ENCODE measurements at regions not wholly inside any gene's neighbourhood (a gene's known extent, or its start where the extent isn't known, plus 50 kb on each side); places are given as distances from the start of the nearest gene placed in this dataset.

- no peak for FAIRE-seq
- DNase-seq (ENCODE audit: low spot score), result no peak
Observed at GRCh38 chr5:96037128-96037527, 75.5 kb upstream of the ELL2 start.

GRCh38 chr5:96036301-96036700, 74.7 kb upstream of the ELL2 start:
- no peak for DNase-seq (ENCODE audit: low spot score)
- FAIRE-seq, result no peak

- FAIRE-seq, result no peak
- DNase-seq (ENCODE audit: low spot score), result no peak
Observed at GRCh38 chr5:96035796-96036195, 74.1 kb upstream of the ELL2 start.

- DNase-seq (ENCODE audit: low spot score), result no peak
Observed at GRCh38 chr5:96033116-96033515, 71.5 kb upstream of the ELL2 start.

DNA sequence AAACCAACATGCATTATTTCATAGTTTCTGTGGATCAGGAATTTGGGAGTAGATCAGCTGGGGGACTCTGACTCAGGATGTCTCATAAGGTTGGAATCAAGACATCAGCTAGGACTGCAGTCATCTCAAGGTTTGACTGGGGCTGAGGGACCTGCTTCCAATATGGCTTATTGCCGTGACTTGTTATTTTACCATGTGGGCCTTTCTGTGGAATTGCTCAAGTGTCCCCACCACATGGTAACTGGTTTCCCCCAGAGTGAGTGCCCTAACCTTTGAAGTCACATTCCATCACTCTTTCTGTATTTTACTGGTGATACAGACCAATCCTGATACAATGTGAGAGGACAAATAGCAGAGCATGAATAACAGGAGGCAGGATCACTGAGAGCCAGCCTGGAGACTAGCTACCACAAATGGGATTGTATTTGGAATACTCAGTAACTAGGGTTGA, 70.2 kb upstream of the ELL2 start:
- FAIRE-seq (peak; percentile 68), DNase-seq (ENCODE audit: low spot score) (peak; percentile 76)

More at GRCh38 chr5:96033116-96033515, 71.5 kb upstream of the ELL2 start:
- no peak for FAIRE-seq

GRCh38 chr5:96031180-96031579, 69.5 kb upstream of the ELL2 start:
- FAIRE-seq (no peak), DNase-seq (ENCODE audit: low spot score) (no peak)

GRCh38 chr5:96026406-96027041, 64.9 kb upstream of the ELL2 start:
- FAIRE-seq (peak; percentile 57), DNase-seq (ENCODE audit: low spot score) (peak; percentile 43)

DNA sequence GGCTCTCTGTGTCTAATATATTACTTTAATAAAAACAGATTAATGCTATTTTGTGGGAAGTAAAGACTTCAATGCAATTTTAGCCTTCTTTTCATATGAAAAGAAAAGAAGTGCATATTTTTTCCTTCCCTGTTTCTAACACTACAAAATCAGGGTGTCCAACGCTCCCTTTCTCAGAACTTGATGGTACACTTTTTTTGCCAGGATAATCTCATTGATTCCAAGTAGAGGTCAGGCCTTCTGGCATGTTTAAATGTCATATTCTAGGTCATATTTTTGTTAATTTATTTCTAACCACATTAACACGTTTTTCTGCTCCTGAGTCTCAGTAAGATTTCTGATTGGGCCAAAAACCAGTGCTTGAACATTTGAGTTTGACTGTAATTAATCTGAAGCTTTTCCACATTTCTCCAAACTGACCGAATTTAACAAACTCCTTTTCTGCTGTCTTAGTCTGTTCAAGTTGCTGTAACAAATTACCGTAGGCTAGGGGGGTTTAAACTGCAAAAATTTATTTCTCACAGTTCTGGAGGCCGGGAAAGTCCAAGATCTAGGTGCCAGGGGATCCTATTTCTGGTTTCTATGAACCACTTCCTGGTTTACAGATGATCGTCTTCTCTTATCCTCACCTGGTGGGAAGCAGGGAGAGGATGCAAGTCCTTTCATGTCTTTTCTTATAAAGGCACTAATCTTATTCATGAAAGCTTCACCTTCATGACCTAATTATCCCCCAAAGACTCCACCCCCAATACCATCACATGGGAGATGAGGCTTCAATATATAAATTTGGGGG, 63.2 kb upstream of the ELL2 start:
- no peak for FAIRE-seq
- DNase-seq (ENCODE audit: low spot score), result no peak

GRCh38 chr5:96023518-96023917, 61.9 kb upstream of the ELL2 start:
- peak; percentile 14 for DNase-seq (ENCODE audit: low spot score)

GRCh38 chr5:96022971-96023370, 61.3 kb upstream of the ELL2 start:
- DNase-seq (ENCODE audit: low spot score) (no peak), FAIRE-seq (no peak)

More at GRCh38 chr5:96023518-96023917, 61.9 kb upstream of the ELL2 start:
- no peak for FAIRE-seq

DNA sequence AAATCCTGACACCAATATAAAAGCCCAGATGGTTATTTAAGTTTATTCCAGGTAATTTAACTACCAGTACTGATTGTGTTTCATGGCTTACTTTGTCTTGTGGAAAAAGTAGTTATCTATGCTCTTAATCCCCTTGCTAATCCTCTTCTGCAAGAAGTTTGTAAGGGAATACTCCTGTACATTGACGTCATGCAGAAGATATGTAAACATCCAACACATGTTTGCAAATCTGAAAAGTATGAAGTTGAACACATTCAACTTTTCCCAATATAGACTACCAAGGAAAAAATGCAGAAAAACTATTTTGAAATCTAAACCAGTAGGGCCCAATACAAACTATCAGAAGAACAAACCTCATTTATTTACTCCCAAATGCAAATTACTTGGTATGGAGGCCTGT, 56.3 kb upstream of the ELL2 start:
- FAIRE-seq (no peak), DNase-seq (ENCODE audit: low spot score) (no peak)

GRCh38 chr5:96016216-96016615, 54.6 kb upstream of the ELL2 start:
- DNase-seq (ENCODE audit: low spot score) (no peak), FAIRE-seq (no peak)

DNA sequence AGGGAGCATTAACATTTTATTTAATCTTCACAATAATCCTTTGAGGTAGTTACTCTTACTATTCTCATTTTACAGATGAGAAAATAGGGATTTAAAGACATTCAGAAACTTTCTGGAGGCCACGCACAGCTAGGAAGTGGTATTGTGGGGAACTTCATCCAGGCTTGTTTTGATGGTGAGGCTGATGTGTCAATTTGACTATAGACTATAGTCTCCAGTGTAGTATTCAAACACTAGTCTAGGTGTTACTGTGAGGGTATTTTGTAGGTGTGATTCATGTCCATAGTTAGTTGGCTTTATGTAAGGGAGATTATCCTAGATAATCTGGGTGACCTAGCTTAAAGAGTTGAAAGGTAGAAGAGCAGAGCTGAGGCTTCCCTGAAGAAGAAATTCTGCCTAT, 54.1 kb upstream of the ELL2 start:
- FAIRE-seq (no peak), DNase-seq (ENCODE audit: low spot score) (no peak)

GRCh38 chr5:96014395-96014794, 52.7 kb upstream of the ELL2 start:
- FAIRE-seq, result no peak
- no peak for DNase-seq (ENCODE audit: low spot score)

- no peak for DNase-seq (ENCODE audit: low spot score)
- FAIRE-seq, result no peak
Observed at GRCh38 chr5:96013254-96013653, 51.6 kb upstream of the ELL2 start.

- FAIRE-seq, result no peak
- DNase-seq (ENCODE audit: low spot score), result no peak
Observed at GRCh38 chr5:96012399-96012798, 50.7 kb upstream of the ELL2 start.

Measured in RCC 7860 (cell line).